Peyer's patch (tissue), 4 donors: ENCODE measurements at regions not wholly inside any gene's neighbourhood (a gene's known extent, or its start where the extent isn't known, plus 50 kb on each side); places are given as distances from the start of the nearest gene placed in this dataset.

Experiments
- DNase-seq, 3 donors: peaks; one replicate each; pipeline ENCODE4 v3.0.0-alpha.2; 2017 to 2019
- H3K27ac ChIP-seq, 4 donors: fragments of 200-600 bp; sonication (generic); one replicate each; pipeline ENCODE4 v1.5.1; 2016 to 2019
- H3K27me3 ChIP-seq, 2 donors: fragments of 200-600 bp; sonication (generic); one replicate each; pipeline ENCODE4 v1.5.1; 2019
- H3K36me3 ChIP-seq, 3 donors: fragments of 200-600 bp; sonication (generic); one replicate each; pipeline ENCODE4 v1.5.1; 2016 to 2019
- H3K4me1 ChIP-seq, 4 donors: fragments of 200-600 bp; sonication (generic); one replicate each; pipeline ENCODE4 v1.5.1; 2016 to 2019
- H3K4me3 ChIP-seq, 4 donors: fragments of 200-600 bp; sonication (generic); 1 replicate in 3 of 4; 2 replicates in 1 of 4; pipeline ENCODE4 v1.5.1; 2016 to 2019; ENCODE audit warnings: mild to moderate bottlenecking in 1 of 4
- H3K9me3 ChIP-seq, 4 donors: fragments of 200-600 bp; sonication (generic); one replicate each; pipeline ENCODE4 v1.5.1; 2016 to 2019; ENCODE audit warnings: mild to moderate bottlenecking in 1 of 4
- CTCF ChIP-seq, 6 experiments: fragments of 450-650 bp in 4 of 6; fragments of 200-600 bp in 2 of 6; sonication (generic) in 1 of 6; IDR thresholded peaks; one replicate each; pipeline ENCODE4 v1.5.1; 2017 to 2019; ENCODE audit warnings: antibody characterized with exemption in 6 of 6, mild to moderate bottlenecking in 3 of 6, moderate library complexity in 1 of 6
- POLR2A ChIP-seq, 2 donors: fragments of 450-650 bp; IDR thresholded peaks; one replicate each; pipeline ENCODE4 v1.5.1; 2017; ENCODE audit warnings: antibody characterized with exemption in 2 of 2, mild to moderate bottlenecking in 2 of 2, moderate library complexity in 2 of 2

- TF ChIP-seq POLR2A (IDR thresholded peaks at IDR 0.05) (no peak), CTCF (IDR thresholded peaks at IDR 0.05) (no peak)
- Histone ChIP-seq H3K9me3 (no peaks in the 10 kb centered on the region), H3K4me1 (no peaks in the 10 kb centered on the region), H3K4me3 (no peak overlapping the region), H3K36me3 (no peaks in the 10 kb centered on the region), H3K27ac (no peak overlapping the region), H3K27me3 (no peaks in the 10 kb centered on the region)
- DNase-seq, result no peak
Measured at GRCh38 chr21:30104241-30104640, 62.4 kb downstream of the CLDN17 start.

- no peak for DNase-seq
- H3K27ac ChIP-seq, result no peak overlapping the region
- no peaks in the 10 kb centered on the region for H3K9me3 ChIP-seq
Measured at GRCh38 chr21:30102871-30103270, 63.7 kb downstream of the CLDN17 start.

GRCh38 chr21:30101967-30102366 is 64.6 kb downstream of the CLDN17 start:
- H3K27me3 ChIP-seq, result no peaks in the 10 kb centered on the region
- no peak overlapping the region for H3K4me3 ChIP-seq
- TF ChIP-seq POLR2A (IDR thresholded peaks at IDR 0.05), result no peak
- no peak for TF ChIP-seq CTCF (IDR thresholded peaks at IDR 0.05)
- no peaks in the 10 kb centered on the region for H3K4me1 ChIP-seq
- no peak overlapping the region for H3K27ac ChIP-seq
- DNase-seq, result no peak
- H3K36me3 ChIP-seq, result no peaks in the 10 kb centered on the region
- no peaks in the 10 kb centered on the region for H3K9me3 ChIP-seq

More at GRCh38 chr21:30102871-30103270, 63.7 kb downstream of the CLDN17 start:
- no peaks in the 10 kb centered on the region for H3K36me3 ChIP-seq
- TF ChIP-seq POLR2A (IDR thresholded peaks at IDR 0.05) (no peak), CTCF (IDR thresholded peaks at IDR 0.05) (no peak)
- H3K27me3 ChIP-seq, result no peaks in the 10 kb centered on the region
- H3K4me3 ChIP-seq, result no peak overlapping the region
- no peaks in the 10 kb centered on the region for H3K4me1 ChIP-seq

GRCh38 chr21:30097791-30098190 is 68.8 kb downstream of the CLDN17 start:
- TF ChIP-seq POLR2A (IDR thresholded peaks at IDR 0.05) (no peak), CTCF (IDR thresholded peaks at IDR 0.05) (no peak)
- Histone ChIP-seq H3K27me3 (no peaks in the 10 kb centered on the region), H3K4me3 (no peak overlapping the region), H3K36me3 (no peaks in the 10 kb centered on the region), H3K4me1 (no peaks in the 10 kb centered on the region), H3K9me3 (no peaks in the 10 kb centered on the region), H3K27ac (no peak overlapping the region)
- DNase-seq, result no peak

- Histone ChIP-seq H3K27me3 (no peaks in the 10 kb centered on the region), H3K27ac (no peak overlapping the region), H3K4me1 (no peaks in the 10 kb centered on the region), H3K4me3 (no peak overlapping the region), H3K9me3 (no peaks in the 10 kb centered on the region), H3K36me3 (no peaks in the 10 kb centered on the region)
- no peak for DNase-seq
- TF ChIP-seq CTCF (IDR thresholded peaks at IDR 0.05), result no peak
- TF ChIP-seq POLR2A (IDR thresholded peaks at IDR 0.05), result no peak
Measured at GRCh38 chr21:30083225-30083945, 83.2 kb downstream of the CLDN17 start.
